Keratinocyte (primary cell): ENCODE measurements at regions not wholly inside any gene's neighbourhood (a gene's known extent, or its start where the extent isn't known, plus 50 kb on each side); places are given as distances from the start of the nearest gene placed in this dataset.

Experiments
- DNase-seq: peaks from one replicate; pipeline ENCODE4 v3.0.0-alpha.2; 2011; ENCODE audit warnings: low read depth, missing footprints, low spot score
- FAIRE-seq: peaks from 2 replicates; lab custom pipeline; 2011; peaks lifted over from hg19 to GRCh38; lab: Jason Lieb, UNC
- H2AFZ ChIP-seq: 2 replicates; pipeline ENCODE4 v1.6.0; 2012; ENCODE audit warnings: low read length, control low read depth, inconsistent platforms; ENCODE audit not compliant: control insufficient read depth
- H3K27ac ChIP-seq: 2 replicates; pipeline ENCODE4 v1.5.1; 2011; ENCODE audit warnings: low read length; ENCODE audit not compliant: control insufficient read depth, insufficient read depth
- H3K27me3 ChIP-seq: 3 replicates; pipeline ENCODE4 v1.6.0; 2011; ENCODE audit warnings: low read length; ENCODE audit not compliant: control insufficient read depth, insufficient read depth; ENCODE audit errors: extremely low read depth
- H3K36me3 ChIP-seq, 2 experiments: 2 replicates in 1 of 2; 3 replicates in 1 of 2; pipeline ENCODE4 v1.5.1; 2011; ENCODE audit warnings: low read length in 2 of 2, mild to moderate bottlenecking in 1 of 2; ENCODE audit not compliant: control insufficient read depth in 2 of 2, insufficient read depth in 2 of 2; ENCODE audit errors: extremely low read depth in 1 of 2
- H3K4me1 ChIP-seq: 3 replicates; pipeline ENCODE4 v1.5.1; 2011; ENCODE audit warnings: low read length; ENCODE audit not compliant: control insufficient read depth, insufficient read depth; ENCODE audit errors: extremely low read depth
- H3K4me2 ChIP-seq: 3 replicates; pipeline ENCODE4 v1.6.0; 2011; ENCODE audit warnings: low read depth, low read length; ENCODE audit not compliant: control insufficient read depth, insufficient read depth; ENCODE audit errors: extremely low read depth
- H3K4me3 ChIP-seq, 3 experiments: fragments of 200-600 bp in 1 of 3; sonication (generic) in 1 of 3; 2 replicates in 2 of 3; 3 replicates in 1 of 3; pipeline ENCODE4 v1.5.1; 2011 to 2016; ENCODE audit warnings: low read length in 3 of 3, mild to moderate bottlenecking in 3 of 3, control low read depth in 2 of 3, inconsistent platforms in 1 of 3, low read depth in 1 of 3, mixed read lengths in 1 of 3, mixed run types in 1 of 3, moderate library complexity in 1 of 3; ENCODE audit not compliant: control insufficient read depth in 2 of 3, insufficient read depth in 2 of 3; ENCODE audit errors: extremely low read depth in 1 of 3
- H3K79me2 ChIP-seq: 2 replicates; pipeline ENCODE4 v1.6.0; 2012; ENCODE audit warnings: low read length; ENCODE audit not compliant: control insufficient read depth, insufficient read depth
- H3K9ac ChIP-seq: 3 replicates; pipeline ENCODE4 v1.6.0; 2011; ENCODE audit warnings: low read length; ENCODE audit not compliant: control insufficient read depth, insufficient read depth; ENCODE audit errors: extremely low read depth
- H3K9me1 ChIP-seq: 3 replicates; pipeline ENCODE4 v1.6.0; 2011; ENCODE audit warnings: low read length; ENCODE audit not compliant: control insufficient read depth, insufficient read depth; ENCODE audit errors: extremely low read depth
- H3K9me3 ChIP-seq: 2 replicates; pipeline ENCODE4 v1.5.1; 2012; ENCODE audit warnings: low read depth, low read length; ENCODE audit not compliant: control insufficient read depth
- H4K20me1 ChIP-seq: 3 replicates; pipeline ENCODE4 v1.6.0; 2011; ENCODE audit warnings: low read length; ENCODE audit not compliant: control insufficient read depth, insufficient read depth; ENCODE audit errors: extremely low read depth
- EZH2 ChIP-seq: IDR thresholded peaks from one replicate; pipeline ENCODE4 v1.6.1; 2012; ENCODE audit warnings: inconsistent platforms, mild to moderate bottlenecking, low read length, moderate library complexity
- dilution Hi-C: fragments of 300-500 bp; cut with MboI; formaldehyde crosslinking; loops from one replicate; pipeline ENCODE4 v1.7.0; 2020; ENCODE audit warnings: low sequenced_read_pairs; ENCODE audit not compliant: extremely low pct_ligation_motif_present
- TF ChIP-seq, protein P1 (sequence below), 3 experiments: IDR thresholded peaks in 1 of 3; conservative IDR thresholded peaks in 1 of 3; optimal IDR thresholded peaks in 1 of 3; 2 replicates in 2 of 3; 3 replicates in 1 of 3; pipeline versions ENCODE3 to v1.5.1; 2011; ENCODE audit warnings: low read length in 3 of 3, mild to moderate bottlenecking in 3 of 3, moderate library complexity in 2 of 3, control low read depth in 1 of 3, inconsistent platforms in 1 of 3; ENCODE audit not compliant: insufficient read depth in 2 of 3; ENCODE audit errors: extremely low read depth in 1 of 3

DNA sequence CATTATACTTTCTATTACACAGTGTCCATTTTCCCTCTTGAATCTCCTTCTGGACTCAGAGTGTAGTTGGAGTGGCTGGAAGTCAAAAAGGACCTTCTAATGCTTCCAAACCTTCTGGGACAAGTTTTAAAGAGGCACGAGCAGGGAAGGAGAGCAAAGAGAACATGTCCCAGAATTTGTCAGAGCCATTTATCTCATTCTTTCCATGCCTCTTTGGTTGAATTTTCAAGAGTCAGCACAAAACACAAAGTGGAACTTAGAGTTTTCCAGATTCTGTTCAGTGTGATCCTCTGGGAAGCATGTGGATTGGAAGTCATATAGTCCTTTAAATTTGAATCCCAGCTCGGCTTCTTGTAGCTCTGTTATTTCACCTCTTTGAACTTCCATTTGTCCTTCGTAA lies 138.2 kb upstream of the PWP1 start:
- Histone ChIP-seq H3K79me2 (no peaks in the 10 kb centered on the region), H3K27ac (no peak overlapping the region), H3K9me3 (peaks cover 2% of the 10 kb centered on the region), H2AFZ (no peak overlapping the region), H3K4me3 (no peak overlapping the region), H4K20me1 (no peaks in the 10 kb centered on the region), H3K9me1 (no peaks in the 10 kb centered on the region), H3K27me3 (no peaks in the 10 kb centered on the region), H3K36me3 (no peaks in the 10 kb centered on the region), H3K4me2 (no peak overlapping the region), H3K4me1 (no peaks in the 10 kb centered on the region), H3K9ac (no peak overlapping the region)
- FAIRE-seq: no peak
- TF ChIP-seq, protein P1, sequence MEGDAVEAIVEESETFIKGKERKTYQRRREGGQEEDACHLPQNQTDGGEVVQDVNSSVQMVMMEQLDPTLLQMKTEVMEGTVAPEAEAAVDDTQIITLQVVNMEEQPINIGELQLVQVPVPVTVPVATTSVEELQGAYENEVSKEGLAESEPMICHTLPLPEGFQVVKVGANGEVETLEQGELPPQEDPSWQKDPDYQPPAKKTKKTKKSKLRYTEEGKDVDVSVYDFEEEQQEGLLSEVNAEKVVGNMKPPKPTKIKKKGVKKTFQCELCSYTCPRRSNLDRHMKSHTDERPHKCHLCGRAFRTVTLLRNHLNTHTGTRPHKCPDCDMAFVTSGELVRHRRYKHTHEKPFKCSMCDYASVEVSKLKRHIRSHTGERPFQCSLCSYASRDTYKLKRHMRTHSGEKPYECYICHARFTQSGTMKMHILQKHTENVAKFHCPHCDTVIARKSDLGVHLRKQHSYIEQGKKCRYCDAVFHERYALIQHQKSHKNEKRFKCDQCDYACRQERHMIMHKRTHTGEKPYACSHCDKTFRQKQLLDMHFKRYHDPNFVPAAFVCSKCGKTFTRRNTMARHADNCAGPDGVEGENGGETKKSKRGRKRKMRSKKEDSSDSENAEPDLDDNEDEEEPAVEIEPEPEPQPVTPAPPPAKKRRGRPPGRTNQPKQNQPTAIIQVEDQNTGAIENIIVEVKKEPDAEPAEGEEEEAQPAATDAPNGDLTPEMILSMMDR (optimal IDR thresholded peaks at IDR 0.05 in 1 of 3, IDR thresholded peaks at IDR 0.05 in 1 of 3, conservative IDR thresholded peaks at IDR 0.05 in 1 of 3; ENCODE audit: extremely low read depth in 1 of 3, insufficient read depth in 2 of 3, low read length in 3 of 3): no peak
- TF ChIP-seq EZH2: no peak
- dilution Hi-C loops: no loop called here
- no peak for DNase-seq

DNA sequence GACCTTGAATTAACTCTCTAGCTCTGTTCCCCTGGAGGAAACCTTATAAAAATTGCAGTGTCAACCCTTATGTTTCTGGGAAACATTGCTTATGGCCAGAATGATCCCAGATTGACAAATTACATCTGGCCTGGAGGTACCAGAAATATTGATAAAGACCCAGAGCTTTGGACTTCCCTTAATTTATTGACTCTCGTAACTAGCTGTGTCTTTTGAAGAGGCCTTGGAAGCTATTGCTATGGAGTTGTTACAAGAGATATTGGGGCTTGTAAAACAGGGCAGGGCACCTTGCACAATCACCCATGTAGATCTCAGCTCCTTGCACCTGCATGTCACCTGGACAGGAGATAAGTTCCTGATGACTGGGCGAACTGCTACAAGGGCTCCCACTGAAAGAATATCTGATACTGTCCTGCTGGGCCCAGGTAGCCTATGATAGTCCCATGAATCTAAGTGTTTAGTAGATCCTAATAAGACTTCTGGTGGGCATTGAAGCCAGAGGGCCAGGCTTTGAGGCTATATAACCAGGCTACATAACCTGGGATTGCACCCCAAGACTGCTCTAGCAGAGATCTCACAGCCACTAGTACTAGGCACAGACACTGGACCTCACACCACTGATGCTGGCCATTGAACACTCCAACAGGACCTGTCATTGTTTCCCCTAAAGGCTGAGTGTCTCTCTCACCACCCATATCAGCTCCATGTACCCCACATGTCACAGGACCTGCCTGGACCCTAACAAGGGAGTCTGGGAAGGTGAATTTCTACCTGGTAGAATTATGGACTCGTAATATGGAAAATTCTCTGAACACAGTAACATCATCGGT lies 135.7 kb upstream of the PWP1 start:
- no peak for DNase-seq
- H4K20me1 ChIP-seq: no peaks in the 10 kb centered on the region
- H3K27me3 ChIP-seq: no peaks in the 10 kb centered on the region
- no peak overlapping the region for H2AFZ ChIP-seq
- H3K4me2 ChIP-seq: no peak overlapping the region
- no peak overlapping the region for H3K27ac ChIP-seq
- H3K79me2 ChIP-seq: no peaks in the 10 kb centered on the region
- H3K36me3 ChIP-seq: no peaks in the 10 kb centered on the region
- H3K4me1 ChIP-seq: no peaks in the 10 kb centered on the region
- dilution Hi-C loops: no loop called here
- TF ChIP-seq, protein P1 (optimal IDR thresholded peaks at IDR 0.05 in 1 of 3, IDR thresholded peaks at IDR 0.05 in 1 of 3, conservative IDR thresholded peaks at IDR 0.05 in 1 of 3; ENCODE audit: extremely low read depth in 1 of 3, insufficient read depth in 2 of 3, low read length in 3 of 3): no peak
- TF ChIP-seq EZH2: no peak
- no peak for FAIRE-seq
- H3K9me1 ChIP-seq: no peaks in the 10 kb centered on the region
- H3K4me3 ChIP-seq: no peak overlapping the region
- no peak overlapping the region for H3K9ac ChIP-seq
- peaks cover 2% of the 10 kb centered on the region for H3K9me3 ChIP-seq
